HepG2 (cell line): ENCODE measurements at regions not wholly inside any gene's neighbourhood (a gene's known extent, or its start where the extent isn't known, plus 50 kb on each side); places are given as distances from the start of the nearest gene placed in this dataset.

Experiments used
- ATAC-seq: fragments of 200-7000 bp; cut with Tn5 transposase; 3 replicates; pipeline ENCODE4 v1.9.1; 2020; ENCODE audit warnings: mild to moderate bottlenecking, moderate library complexity
- BruUV-seq: library from RNA; stranded (reverse); fragments of 400-500 nt; replicated peaks from 2 replicates; lab custom pipeline; 2021; lab: Mats Ljungman, UMichigan
- CTCF ChIA-PET: fragments of 300-600 bp; formaldehyde crosslinking; extraction: SDS; loops from one replicate; lab custom pipeline; 2021; ENCODE audit warnings: low total read pairs, inconsistent platforms, low intra/inter-chr PET ratio; lab: Yijun Ruan, JAX
- POLR2A ChIA-PET: fragments of 350-600 bp; sonication (Branson Sonifier 250); formaldehyde crosslinking; loops from one replicate; lab custom pipeline; 2020; ENCODE audit warnings: antibody characterized with exemption, inconsistent platforms; lab: Yijun Ruan, JAX
- DNase-seq: peaks from one replicate; pipeline ENCODE4 v3.0.0-alpha.2; 2015; ENCODE audit warnings: low spot score
- FAIRE-seq: peaks from 3 replicates; lab custom pipeline; 2011; peaks lifted over from hg19 to GRCh38; lab: Jason Lieb, UNC
- H2AFZ ChIP-seq: one replicate; pipeline ENCODE4 v1.6.1; 2011; ENCODE audit warnings: low read length, inconsistent platforms
- H3K27ac ChIP-seq: fragments of 300-600 bp; 3 replicates; pipeline ENCODE4 v1.8.0; 2011; ENCODE audit warnings: mixed run types, mild to moderate bottlenecking, mixed read lengths, low read length, inconsistent platforms; ENCODE audit not compliant: insufficient read depth; ENCODE audit errors: extremely low read length
- H3K27me3 ChIP-seq, 2 experiments: fragments of 200-600 bp in 1 of 2; 2 replicates in 1 of 2; 3 replicates in 1 of 2; pipeline versions ENCODE4 v1.6.0 to v1.8.0; 2011; ENCODE audit warnings: low read length in 2 of 2, mild to moderate bottlenecking in 2 of 2, moderate library complexity in 2 of 2, inconsistent platforms in 1 of 2; ENCODE audit not compliant: insufficient read depth in 2 of 2, control insufficient read depth in 1 of 2
- H3K36me3 ChIP-seq, 2 experiments: fragments of 200-600 bp in 1 of 2; replicated peaks in 1 of 2; 2 replicates in 1 of 2; 3 replicates in 1 of 2; pipeline versions ENCODE4 v1.5.1 to v1.8.0; 2011; ENCODE audit warnings: low read length in 2 of 2, inconsistent platforms in 1 of 2; ENCODE audit not compliant: insufficient read depth in 2 of 2, control insufficient read depth in 1 of 2
- H3K4me1 ChIP-seq: 2 replicates; pipeline ENCODE4 v1.5.1; 2012; ENCODE audit warnings: low read length, inconsistent platforms; ENCODE audit not compliant: insufficient read depth
- H3K4me2 ChIP-seq: 2 replicates; pipeline ENCODE4 v1.6.0; 2011; ENCODE audit warnings: low read depth, low read length, inconsistent platforms
- H3K4me3 ChIP-seq, 3 experiments: fragments of 200-600 bp in 1 of 3; sonication (generic), shearing (Covaris generic) in 1 of 3; replicated peaks in 1 of 3; 2 replicates each; pipeline ENCODE4 v1.5.1; 2011 to 2016; ENCODE audit warnings: low read length in 3 of 3, inconsistent platforms in 2 of 3, low read depth in 2 of 3, mild to moderate bottlenecking in 2 of 3, control low read depth in 1 of 3, mixed read lengths in 1 of 3; ENCODE audit not compliant: insufficient read depth in 1 of 3
- H3K79me2 ChIP-seq: one replicate; pipeline ENCODE4 v1.6.1; 2011; ENCODE audit warnings: low read length, inconsistent platforms; ENCODE audit not compliant: insufficient read depth
- H3K9ac ChIP-seq: 2 replicates; pipeline ENCODE4 v1.6.0; 2011; ENCODE audit warnings: mild to moderate bottlenecking, low read depth, low read length, inconsistent platforms; ENCODE audit not compliant: insufficient read depth
- H3K9me3 ChIP-seq: 2 replicates; pipeline ENCODE4 v1.5.1; 2012; ENCODE audit warnings: mild to moderate bottlenecking, low read length
- H4K20me1 ChIP-seq: 2 replicates; pipeline ENCODE4 v1.6.0; 2011; ENCODE audit warnings: inconsistent platforms, mild to moderate bottlenecking, low read length, moderate library complexity; ENCODE audit not compliant: insufficient read depth
- DNMT3B ChIP-seq: conservative IDR thresholded peaks from 2 replicates; pipeline ENCODE4 v1.6.1; 2016; ENCODE audit warnings: missing biosample characterization, control low read depth
- EED ChIP-seq: sonication (generic); formaldehyde crosslinking; IDR thresholded peaks from 2 replicates; pipeline ENCODE4 v1.5.0; 2020; ENCODE audit warnings: mild to moderate bottlenecking, missing genetic modification reagents
- NFE2L1 ChIP-seq: sonication (generic); formaldehyde crosslinking; IDR thresholded peaks from 2 replicates; pipeline ENCODE4 v1.4.0; 2020; ENCODE audit warnings: missing genetic modification reagents, mild to moderate bottlenecking, borderline replicate concordance
- NFE2L2 ChIP-seq: fragments of 150-350 bp; IDR thresholded peaks from 2 replicates; pipeline ENCODE4 v1.6.1; 2014; ENCODE audit warnings: low read length
- RFXANK ChIP-seq: IDR thresholded peaks from 2 replicates; pipeline ENCODE4 v1.6.1; 2016
- TCF12 ChIP-seq, 2 experiments: fragments of 450-650 bp in 1 of 2; sonication (generic) in 1 of 2; formaldehyde crosslinking in 1 of 2; IDR thresholded peaks; 2 replicates each; pipeline versions ENCODE4 v1.6.1 to v1.8.0; 2017 to 2022; ENCODE audit warnings: antibody characterized with exemption in 1 of 2, mild to moderate bottlenecking in 1 of 2, missing genetic modification reagents in 1 of 2, moderate library complexity in 1 of 2
- ZBTB8A ChIP-seq: sonication (generic); formaldehyde crosslinking; IDR thresholded peaks from 2 replicates; pipeline ENCODE4 v1.4.0; 2020; ENCODE audit warnings: mild to moderate bottlenecking, low read depth, missing genetic modification reagents, borderline replicate concordance
- ZIK1 ChIP-seq: sonication (generic); formaldehyde crosslinking; IDR thresholded peaks from 2 replicates; pipeline ENCODE4 v1.5.0; 2020; ENCODE audit warnings: mild to moderate bottlenecking, low read depth, missing genetic modification reagents, borderline replicate concordance
- ZNF788 ChIP-seq: sonication (generic); formaldehyde crosslinking; IDR thresholded peaks from 2 replicates; pipeline ENCODE4 v1.5.0; 2020; ENCODE audit warnings: mild to moderate bottlenecking, missing genetic modification reagents, borderline replicate concordance
- WGBS: methylation state at CpG from one replicate; pipeline ENCODE4 v1.1.6; 2017; ENCODE audit warnings: low lambda C conversion rate; 5-methylcytosine and 5-hydroxymethylcytosine counted together
- in situ Hi-C: cut with HindIII; loops from 2 replicates; pipeline ENCODE4 v1.10.0; 2017; ENCODE audit warnings: low pct_unique_long_range_greater_than_20kb; ENCODE audit not compliant: extremely low pct_ligation_motif_present
- intact Hi-C: fragments of 100-400 bp; cut with micrococcal nuclease; formaldehyde crosslinking; loops from one replicate; pipeline ENCODE4 v1.10.0; 2022; ENCODE audit not compliant: unreplicated experiment
- TF ChIP-seq, protein P1 (sequence below): sonication (generic); formaldehyde crosslinking; IDR thresholded peaks from 2 replicates; pipeline ENCODE4 v1.5.0; 2020; ENCODE audit warnings: mild to moderate bottlenecking, missing genetic modification reagents
- TF ChIP-seq, protein P2 (sequence below): sonication (generic); formaldehyde crosslinking; IDR thresholded peaks from 2 replicates; pipeline ENCODE4 v1.5.0; 2020; ENCODE audit warnings: missing genetic modification reagents, mild to moderate bottlenecking, borderline replicate concordance
- TF ChIP-seq, protein P3 (sequence below): sonication (generic); formaldehyde crosslinking; conservative IDR thresholded peaks from 2 replicates; pipeline ENCODE4 v1.8.0; 2022; ENCODE audit warnings: low read depth, missing genetic modification reagents
- TF ChIP-seq, protein P4 (sequence below): fragments of 450-650 bp; IDR thresholded peaks from 2 replicates; pipeline ENCODE4 v1.6.1; 2017

DNA sequence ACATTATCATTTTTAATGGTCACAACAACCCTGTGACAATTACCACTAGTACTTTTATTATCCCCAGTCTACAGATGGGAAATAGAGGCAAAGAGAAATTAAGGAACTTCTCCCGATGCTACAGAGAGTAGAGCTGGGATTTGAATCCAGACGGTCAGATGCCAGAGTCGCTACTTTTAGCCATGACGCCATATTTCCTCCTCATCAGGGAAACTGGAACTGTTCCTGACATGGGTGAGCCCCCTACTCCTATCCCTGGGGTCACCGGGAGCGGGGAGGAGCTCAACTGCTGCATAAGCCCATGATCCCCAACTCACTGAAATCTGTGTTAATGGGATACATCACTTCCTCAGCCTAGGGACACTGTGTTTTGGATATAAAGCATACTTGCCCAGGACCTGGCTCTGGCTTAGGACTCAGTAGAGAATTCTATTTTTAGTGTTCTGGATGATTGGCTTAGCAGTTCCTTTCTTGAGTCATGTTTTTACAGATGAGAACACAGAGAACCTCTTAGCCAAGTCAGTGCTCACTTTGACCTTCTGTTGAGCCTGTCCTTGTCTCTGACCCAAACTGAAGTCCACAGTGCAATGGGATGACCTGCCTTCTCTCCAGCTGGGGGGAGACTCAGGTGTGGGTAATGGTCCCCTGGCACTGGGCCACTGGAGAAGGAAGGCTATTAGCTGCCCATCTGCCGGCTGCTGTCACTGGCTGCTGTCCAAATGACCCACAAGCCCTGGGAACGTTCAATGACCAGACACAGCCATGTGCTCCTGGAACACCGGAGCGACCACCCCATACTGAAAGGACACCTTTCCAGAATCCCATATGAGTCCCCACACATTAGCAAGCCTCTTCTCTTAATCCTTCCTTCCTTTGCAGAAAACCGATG, 90.8 kb upstream of the SHISA3 start:
- WGBS = 6% methylated on average over 8 of the region's 11 CpGs
- in situ Hi-C loops = no loop called here
- ATAC-seq = no peak
- TF ChIP-seq TCF12 (IDR thresholded peaks at IDR 0.05) = no peak
- no peak for TF ChIP-seq TCF12 (CRISPR knock-in tag; IDR thresholded peaks at IDR 0.05)
- TF ChIP-seq, protein P1, sequence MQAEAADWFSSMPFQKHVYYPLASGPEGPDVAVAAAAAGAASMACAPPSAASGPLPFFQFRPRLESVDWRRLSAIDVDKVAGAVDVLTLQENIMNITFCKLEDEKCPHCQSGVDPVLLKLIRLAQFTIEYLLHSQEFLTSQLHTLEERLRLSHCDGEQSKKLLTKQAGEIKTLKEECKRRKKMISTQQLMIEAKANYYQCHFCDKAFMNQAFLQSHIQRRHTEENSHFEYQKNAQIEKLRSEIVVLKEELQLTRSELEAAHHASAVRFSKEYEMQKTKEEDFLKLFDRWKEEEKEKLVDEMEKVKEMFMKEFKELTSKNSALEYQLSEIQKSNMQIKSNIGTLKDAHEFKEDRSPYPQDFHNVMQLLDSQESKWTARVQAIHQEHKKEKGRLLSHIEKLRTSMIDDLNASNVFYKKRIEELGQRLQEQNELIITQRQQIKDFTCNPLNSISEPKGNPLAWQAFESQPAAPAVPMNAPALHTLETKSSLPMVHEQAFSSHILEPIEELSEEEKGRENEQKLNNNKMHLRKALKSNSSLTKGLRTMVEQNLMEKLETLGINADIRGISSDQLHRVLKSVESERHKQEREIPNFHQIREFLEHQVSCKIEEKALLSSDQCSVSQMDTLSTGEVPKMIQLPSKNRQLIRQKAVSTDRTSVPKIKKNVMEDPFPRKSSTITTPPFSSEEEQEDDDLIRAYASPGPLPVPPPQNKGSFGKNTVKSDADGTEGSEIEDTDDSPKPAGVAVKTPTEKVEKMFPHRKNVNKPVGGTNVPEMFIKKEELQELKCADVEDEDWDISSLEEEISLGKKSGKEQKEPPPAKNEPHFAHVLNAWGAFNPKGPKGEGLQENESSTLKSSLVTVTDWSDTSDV (CRISPR knock-in tag) = no peak
- TF ChIP-seq DNMT3B = no peak
- TF ChIP-seq, protein P2, sequence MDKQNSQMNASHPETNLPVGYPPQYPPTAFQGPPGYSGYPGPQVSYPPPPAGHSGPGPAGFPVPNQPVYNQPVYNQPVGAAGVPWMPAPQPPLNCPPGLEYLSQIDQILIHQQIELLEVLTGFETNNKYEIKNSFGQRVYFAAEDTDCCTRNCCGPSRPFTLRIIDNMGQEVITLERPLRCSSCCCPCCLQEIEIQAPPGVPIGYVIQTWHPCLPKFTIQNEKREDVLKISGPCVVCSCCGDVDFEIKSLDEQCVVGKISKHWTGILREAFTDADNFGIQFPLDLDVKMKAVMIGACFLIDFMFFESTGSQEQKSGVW (CRISPR knock-in tag) = no peak
- TF ChIP-seq EED (CRISPR knock-in tag) = no peak
- no peak for TF ChIP-seq ZIK1
- TF ChIP-seq, protein P3, sequence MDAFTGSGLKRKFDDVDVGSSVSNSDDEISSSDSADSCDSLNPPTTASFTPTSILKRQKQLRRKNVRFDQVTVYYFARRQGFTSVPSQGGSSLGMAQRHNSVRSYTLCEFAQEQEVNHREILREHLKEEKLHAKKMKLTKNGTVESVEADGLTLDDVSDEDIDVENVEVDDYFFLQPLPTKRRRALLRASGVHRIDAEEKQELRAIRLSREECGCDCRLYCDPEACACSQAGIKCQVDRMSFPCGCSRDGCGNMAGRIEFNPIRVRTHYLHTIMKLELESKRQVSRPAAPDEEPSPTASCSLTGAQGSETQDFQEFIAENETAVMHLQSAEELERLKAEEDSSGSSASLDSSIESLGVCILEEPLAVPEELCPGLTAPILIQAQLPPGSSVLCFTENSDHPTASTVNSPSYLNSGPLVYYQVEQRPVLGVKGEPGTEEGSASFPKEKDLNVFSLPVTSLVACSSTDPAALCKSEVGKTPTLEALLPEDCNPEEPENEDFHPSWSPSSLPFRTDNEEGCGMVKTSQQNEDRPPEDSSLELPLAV (CRISPR knock-in tag) = no peak
- no peak for TF ChIP-seq RFXANK (CRISPR knock-in tag)
- TF ChIP-seq, protein P4, sequence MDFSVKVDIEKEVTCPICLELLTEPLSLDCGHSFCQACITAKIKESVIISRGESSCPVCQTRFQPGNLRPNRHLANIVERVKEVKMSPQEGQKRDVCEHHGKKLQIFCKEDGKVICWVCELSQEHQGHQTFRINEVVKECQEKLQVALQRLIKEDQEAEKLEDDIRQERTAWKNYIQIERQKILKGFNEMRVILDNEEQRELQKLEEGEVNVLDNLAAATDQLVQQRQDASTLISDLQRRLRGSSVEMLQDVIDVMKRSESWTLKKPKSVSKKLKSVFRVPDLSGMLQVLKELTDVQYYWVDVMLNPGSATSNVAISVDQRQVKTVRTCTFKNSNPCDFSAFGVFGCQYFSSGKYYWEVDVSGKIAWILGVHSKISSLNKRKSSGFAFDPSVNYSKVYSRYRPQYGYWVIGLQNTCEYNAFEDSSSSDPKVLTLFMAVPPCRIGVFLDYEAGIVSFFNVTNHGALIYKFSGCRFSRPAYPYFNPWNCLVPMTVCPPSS = no peak
- no peak for TF ChIP-seq ZNF788
- no peak for TF ChIP-seq NFE2L2
- no peak for TF ChIP-seq ZBTB8A (CRISPR knock-in tag)
- TF ChIP-seq NFE2L1 = no peak

More for the DNA sequence above, 90.8 kb upstream of the SHISA3 start:
- FAIRE-seq (no peak), DNase-seq (no peak)
- no peak overlapping the region for H3K4me2 ChIP-seq
- no peak overlapping the region for H3K4me3 ChIP-seq
- H3K27ac ChIP-seq = no peak overlapping the region
- H3K27me3 ChIP-seq = peaks cover 0 to 7% of the 10 kb centered on the region in 2 experiments; a peak in 2 of 5 replicates
- ChIA-PET CTCF (no interaction called here), POLR2A (no interaction called here)
- H3K4me1 ChIP-seq = no peaks in the 10 kb centered on the region
- H3K79me2 ChIP-seq = no peaks in the 10 kb centered on the region
- no peaks in the 10 kb centered on the region for H3K36me3 ChIP-seq
- H2AFZ ChIP-seq = no peak overlapping the region
- intact Hi-C loops = no loop called here
- H3K9ac ChIP-seq = no peak overlapping the region
- BruUV-seq = no TSS peak
- H3K9me3 ChIP-seq = no peaks in the 10 kb centered on the region
- H4K20me1 ChIP-seq = no peaks in the 10 kb centered on the region
